CD14-positive monocyte (primary cell): ENCODE measurements at regions not wholly inside any gene's neighbourhood (a gene's known extent, or its start where the extent isn't known, plus 50 kb on each side); places are given as distances from the start of the nearest gene placed in this dataset.

Experiments used
- DNase-seq, 3 donors: peaks; one replicate each; pipeline ENCODE4 v3.0.0-alpha.2; 2011 to 2022
- H2AFZ ChIP-seq: 2 replicates; pipeline ENCODE4 v1.6.0; 2012; ENCODE audit warnings: mild to moderate bottlenecking, low read depth, low read length, inconsistent platforms; ENCODE audit not compliant: insufficient read depth, poor library complexity, severe bottlenecking
- H3K27ac ChIP-seq, 2 donors: 1 replicate in 1 of 2; 2 replicates in 1 of 2; pipeline ENCODE4 v1.5.1; 2012 to 2013; ENCODE audit warnings: low read length in 2 of 2, control low read depth in 1 of 2, inconsistent platforms in 1 of 2, low read depth in 1 of 2, mild to moderate bottlenecking in 1 of 2
- H3K27me3 ChIP-seq, 2 donors: one replicate each; pipeline versions ENCODE4 v1.6.0 to v1.6.1; 2011 to 2013; ENCODE audit warnings: low read length in 2 of 2; ENCODE audit not compliant: control insufficient read depth in 2 of 2, insufficient read depth in 2 of 2
- H3K36me3 ChIP-seq, 2 donors: replicated peaks in 1 of 2; 1 replicate in 1 of 2; 2 replicates in 1 of 2; pipeline versions ENCODE4 v1.5.1 to v1.6.1; 2012 to 2013; ENCODE audit warnings: low read length in 2 of 2, control low read depth in 1 of 2, inconsistent platforms in 1 of 2, mild to moderate bottlenecking in 1 of 2; ENCODE audit not compliant: insufficient read depth in 2 of 2, control insufficient read depth in 1 of 2
- H3K4me1 ChIP-seq, 2 donors: 1 replicate in 1 of 2; 2 replicates in 1 of 2; pipeline versions ENCODE4 v1.5.1 to v1.6.1; 2012 to 2013; ENCODE audit warnings: low read length in 2 of 2, control low read depth in 1 of 2, inconsistent platforms in 1 of 2, mild to moderate bottlenecking in 1 of 2, moderate library complexity in 1 of 2; ENCODE audit not compliant: insufficient read depth in 2 of 2, control insufficient read depth in 1 of 2
- H3K4me2 ChIP-seq: replicated peaks from 2 replicates; pipeline ENCODE3; 2012; ENCODE audit warnings: low read length, moderate library complexity, mild to moderate bottlenecking; ENCODE audit not compliant: poor library complexity, severe bottlenecking; ENCODE audit errors: extremely low read depth
- H3K4me3 ChIP-seq, 3 experiments: fragments of 200-600 bp in 1 of 3; sonication (generic) in 1 of 3; replicated peaks in 1 of 3; 1 replicate in 2 of 3; 2 replicates in 1 of 3; pipeline ENCODE4 v1.5.1; 2011 to 2013; ENCODE audit warnings: low read length in 3 of 3, mild to moderate bottlenecking in 3 of 3, control low read depth in 2 of 3, low read depth in 2 of 3, inconsistent platforms in 1 of 3, moderate library complexity in 1 of 3
- H3K79me2 ChIP-seq: 2 replicates; pipeline ENCODE4 v1.6.0; 2012; ENCODE audit warnings: mild to moderate bottlenecking, control low read depth, inconsistent platforms, low read length, moderate library complexity; ENCODE audit not compliant: insufficient read depth
- H3K9ac ChIP-seq: 2 replicates; pipeline ENCODE4 v1.6.0; 2017; ENCODE audit warnings: low read length, mild to moderate bottlenecking; ENCODE audit not compliant: insufficient read depth, poor library complexity, severe bottlenecking
- H3K9me3 ChIP-seq, 2 donors: replicated peaks in 1 of 2; 1 replicate in 1 of 2; 2 replicates in 1 of 2; pipeline versions ENCODE4 v1.5.1 to v1.6.1; 2012 to 2013; ENCODE audit warnings: low read length in 2 of 2, control low read depth in 1 of 2; ENCODE audit not compliant: control insufficient read depth in 1 of 2, insufficient read depth in 1 of 2
- H4K20me1 ChIP-seq: 2 replicates; pipeline ENCODE4 v1.6.0; 2012; ENCODE audit warnings: mild to moderate bottlenecking, low read length, control low read depth, moderate library complexity; ENCODE audit not compliant: insufficient read depth
- H3K27ac Mint-ChIP-seq, 7 donors: one replicate each; pipeline ENCODE4 v1.8.0; 2020; ENCODE audit warnings: mild to moderate bottlenecking in 7 of 7, mixed read lengths in 7 of 7, moderate library complexity in 6 of 7, inconsistent platforms in 2 of 7
- H3K27me3 Mint-ChIP-seq, 3 donors: one replicate each; pipeline ENCODE4 v1.8.0; 2021 to 2022; ENCODE audit warnings: low read depth in 3 of 3, mild to moderate bottlenecking in 3 of 3, mixed read lengths in 3 of 3, moderate library complexity in 3 of 3, inconsistent platforms in 1 of 3
- H3K36me3 Mint-ChIP-seq, 2 donors: one replicate each; pipeline ENCODE4 v1.8.0; 2020; ENCODE audit warnings: mixed read lengths in 2 of 2, inconsistent platforms in 1 of 2, mild to moderate bottlenecking in 1 of 2
- H3K4me1 Mint-ChIP-seq: one replicate; pipeline ENCODE4 v1.8.0; 2020; ENCODE audit warnings: mild to moderate bottlenecking, mixed read lengths
- H3K4me3 Mint-ChIP-seq, 2 donors: one replicate each; pipeline ENCODE4 v1.8.0; 2020; ENCODE audit warnings: mild to moderate bottlenecking in 2 of 2, mixed read lengths in 2 of 2, moderate library complexity in 1 of 2
- H3K9me3 Mint-ChIP-seq, 7 donors: one replicate each; pipeline ENCODE4 v1.8.0; 2020 to 2022; ENCODE audit warnings: mixed read lengths in 7 of 7, mild to moderate bottlenecking in 6 of 7, moderate library complexity in 6 of 7, inconsistent platforms in 2 of 7
- CTCF ChIP-seq: fragments of 200-600 bp; IDR thresholded peaks from one replicate; pipeline ENCODE4 v1.8.0; 2022; ENCODE audit warnings: antibody characterized with exemption, mild to moderate bottlenecking
- WGBS: methylation state at CpG from one replicate; pipeline ENCODE4 v1.1.5; 2013; ENCODE audit warnings: missing lambda C conversion rate; ENCODE audit not compliant: insufficient coverage; 5-methylcytosine and 5-hydroxymethylcytosine counted together
- intact Hi-C, 2 donors: fragments of 100-400 bp; cut with micrococcal nuclease; formaldehyde crosslinking; loops; one replicate each; pipeline versions ENCODE4 v1.15.0 to v1.15.1; 2023

DNA sequence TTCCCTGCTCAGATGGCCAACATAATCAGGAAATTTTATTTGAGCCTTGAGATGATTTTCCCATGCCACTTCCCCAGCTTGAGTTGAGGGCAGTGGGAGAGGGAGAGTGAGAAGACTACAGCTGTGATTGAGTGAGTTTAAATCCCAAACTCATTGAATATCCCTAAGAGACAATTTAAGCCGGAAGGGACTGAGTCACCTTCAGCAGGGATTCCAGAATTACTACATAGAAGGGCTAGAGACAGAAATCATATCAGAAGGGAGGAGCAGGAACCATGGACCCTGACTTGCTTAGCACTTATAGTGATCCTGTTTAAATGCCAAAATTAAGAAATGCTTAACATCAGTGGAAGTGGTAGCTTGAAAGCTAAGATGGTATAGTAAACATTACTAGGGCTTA is 312.2 kb upstream of the SLCO3A1 start:
- Histone ChIP-seq H3K27ac (no peak overlapping the region), H2AFZ (no peak overlapping the region), H3K4me3 (no peak overlapping the region), H4K20me1 (no peaks in the 10 kb centered on the region), H3K9ac (no peak overlapping the region), H3K36me3 (no peaks in the 10 kb centered on the region), H3K4me1 (no peaks in the 10 kb centered on the region), H3K4me2 (no peak overlapping the region), H3K79me2 (no peaks in the 10 kb centered on the region), H3K27me3 (no peaks in the 10 kb centered on the region), H3K9me3 (no peaks in the 10 kb centered on the region)
- intact Hi-C loops: no loop called here
- no peaks in the 10 kb centered on the region for H3K36me3 Mint-ChIP-seq
- H3K4me3 Mint-ChIP-seq: no peak overlapping the region
- H3K9me3 Mint-ChIP-seq: peaks cover 0 to 1% (median 0%) of the 10 kb centered on the region in 7 donors
- no peaks in the 10 kb centered on the region for H3K4me1 Mint-ChIP-seq
- no peak for DNase-seq
- no peak for TF ChIP-seq CTCF
- WGBS: no CpG with 5 or more reads among the region's 1 CpG
- no peak overlapping the region for H3K27ac Mint-ChIP-seq
- H3K27me3 Mint-ChIP-seq: no peaks in the 10 kb centered on the region

DNA sequence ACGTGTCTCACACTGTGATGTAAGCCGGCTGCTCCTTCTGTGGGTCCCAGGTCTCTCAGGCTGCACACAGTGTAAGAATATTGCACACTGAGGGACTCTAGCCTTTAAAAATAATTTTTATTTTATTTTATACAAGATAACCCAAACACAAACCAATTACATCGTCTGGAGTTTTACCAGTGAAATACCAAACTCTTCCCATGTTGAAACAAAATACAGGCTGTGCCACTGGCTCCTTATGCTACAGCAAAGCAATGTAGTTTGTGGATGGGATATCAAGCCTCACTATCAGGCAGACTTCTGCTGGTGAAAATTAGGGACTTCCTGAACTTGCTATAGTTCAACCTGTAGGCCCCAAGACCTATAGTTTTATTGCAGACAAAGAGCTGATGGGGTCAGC is 311.3 kb upstream of the SLCO3A1 start:
- H3K4me3 ChIP-seq: no peak overlapping the region
- no peaks in the 10 kb centered on the region for H3K4me1 ChIP-seq
- no peak overlapping the region for H2AFZ ChIP-seq
- H3K9ac ChIP-seq: no peak overlapping the region
- no peaks in the 10 kb centered on the region for H3K36me3 ChIP-seq
- Mint-ChIP-seq H3K4me3 (no peak overlapping the region), H3K36me3 (no peaks in the 10 kb centered on the region), H3K27ac (no peak overlapping the region), H3K27me3 (no peaks in the 10 kb centered on the region), H3K4me1 (no peaks in the 10 kb centered on the region), H3K9me3 (peaks cover 0 to 1% (median 0%) of the 10 kb centered on the region in 7 donors)
- H4K20me1 ChIP-seq: no peaks in the 10 kb centered on the region
- no peaks in the 10 kb centered on the region for H3K79me2 ChIP-seq
- no peaks in the 10 kb centered on the region for H3K9me3 ChIP-seq
- TF ChIP-seq CTCF: no peak
- intact Hi-C loops: no loop called here
- 100% methylated on average over 1 of the region's 3 CpGs for WGBS
- H3K27me3 ChIP-seq: no peaks in the 10 kb centered on the region
- DNase-seq: no peak
- no peak overlapping the region for H3K27ac ChIP-seq
- H3K4me2 ChIP-seq: no peak overlapping the region
